Activated T-helper 9 cell treated with anti-CD3 and anti-CD28 coated beads, Interleukin-2, amount 50 U/mL, for 16 hours (primary cell): ENCODE measurements at regions not wholly inside any gene's neighbourhood (a gene's known extent, or its start where the extent isn't known, plus 50 kb on each side); places are given as distances from the start of the nearest gene placed in this dataset.

Source experiments
- DNase-seq: peaks from one replicate; pipeline ENCODE4 v3.0.0-alpha.2; 2020; ENCODE audit warnings: low read depth

GRCh38 chrX:121102101-121102500, 54.7 kb downstream of the GLUD2 start:
- DNase-seq: no peak

DNA sequence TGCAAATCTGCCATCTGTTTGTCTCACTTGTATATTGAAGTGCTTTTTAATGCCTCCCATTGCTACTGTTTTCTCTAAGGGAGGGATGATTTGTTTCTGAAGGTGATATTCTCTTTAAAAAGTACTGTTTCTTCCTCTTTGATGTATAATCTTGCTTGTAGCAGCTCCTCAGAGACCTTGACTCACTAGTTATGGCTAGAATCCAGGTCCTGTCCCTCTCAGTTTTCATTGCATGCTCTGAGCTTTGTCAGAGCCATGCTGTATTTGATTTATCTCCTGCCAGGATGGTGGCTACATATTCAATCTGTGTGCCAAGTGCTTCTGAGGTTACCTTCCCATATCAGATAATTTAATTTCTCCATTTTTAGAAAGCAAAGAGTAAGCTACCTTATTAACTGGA, 56.0 kb downstream of the GLUD2 start:
- no peak for DNase-seq

GRCh38 chrX:121106484-121107235, 59.2 kb downstream of the GLUD2 start:
- no peak for DNase-seq

DNA sequence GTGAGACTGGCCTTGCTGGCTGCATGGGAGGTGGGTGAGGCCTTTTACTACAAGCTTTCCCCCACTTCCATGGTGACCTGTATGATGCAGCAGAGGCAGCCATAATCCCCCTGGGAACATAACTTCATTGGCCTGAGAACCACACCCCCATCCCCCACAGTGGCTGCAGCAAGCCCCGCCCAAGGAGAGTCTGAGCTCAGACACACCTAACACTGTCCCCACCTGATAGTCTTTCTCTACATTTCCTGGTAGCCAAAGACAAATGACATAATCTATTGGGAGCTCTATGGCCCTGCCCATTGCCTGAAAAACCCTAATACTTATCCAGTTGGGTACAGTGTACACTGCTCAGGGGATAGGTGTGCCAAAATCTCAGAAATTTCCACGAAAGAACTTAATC, 62.6 kb downstream of the GLUD2 start:
- no peak for DNase-seq

DNA sequence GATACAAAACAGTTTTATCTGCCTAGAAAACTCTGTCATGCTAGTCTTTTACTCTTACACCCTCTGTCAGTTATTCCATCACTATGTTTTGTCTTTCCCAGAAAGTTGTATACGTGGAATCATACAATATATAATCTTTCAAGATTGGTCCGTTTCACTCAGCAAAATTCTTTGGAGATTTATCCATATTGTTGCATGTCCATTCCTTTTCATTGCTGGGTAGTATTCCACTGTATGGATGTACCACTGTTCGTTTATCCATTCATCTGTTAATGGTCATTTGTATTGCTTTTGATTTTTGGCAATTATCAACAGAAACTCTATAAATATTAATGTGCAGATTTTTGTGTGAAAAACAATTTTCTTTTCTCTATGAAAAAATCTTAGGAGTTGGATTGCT, 63.1 kb downstream of the GLUD2 start:
- DNase-seq: no peak

DNA sequence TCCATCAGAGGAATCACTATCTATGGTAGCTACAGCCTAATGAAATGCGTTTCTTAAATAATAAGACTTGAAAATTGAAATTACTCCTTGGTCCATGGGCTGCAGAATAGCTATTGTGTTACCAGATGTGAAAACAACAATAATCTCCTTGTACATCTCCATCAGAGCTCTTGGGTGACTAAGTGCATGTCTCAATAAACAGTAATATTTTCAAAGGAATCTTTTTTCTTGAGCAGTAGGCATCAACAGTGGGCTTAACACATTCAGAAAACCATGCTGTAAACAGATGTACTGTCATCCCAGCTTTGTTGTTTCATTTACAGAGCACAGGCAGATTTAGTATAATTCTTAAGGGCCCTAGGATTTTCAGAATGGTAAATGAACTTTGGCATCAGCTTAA, 67.3 kb downstream of the GLUD2 start:
- DNase-seq: no peak

DNA sequence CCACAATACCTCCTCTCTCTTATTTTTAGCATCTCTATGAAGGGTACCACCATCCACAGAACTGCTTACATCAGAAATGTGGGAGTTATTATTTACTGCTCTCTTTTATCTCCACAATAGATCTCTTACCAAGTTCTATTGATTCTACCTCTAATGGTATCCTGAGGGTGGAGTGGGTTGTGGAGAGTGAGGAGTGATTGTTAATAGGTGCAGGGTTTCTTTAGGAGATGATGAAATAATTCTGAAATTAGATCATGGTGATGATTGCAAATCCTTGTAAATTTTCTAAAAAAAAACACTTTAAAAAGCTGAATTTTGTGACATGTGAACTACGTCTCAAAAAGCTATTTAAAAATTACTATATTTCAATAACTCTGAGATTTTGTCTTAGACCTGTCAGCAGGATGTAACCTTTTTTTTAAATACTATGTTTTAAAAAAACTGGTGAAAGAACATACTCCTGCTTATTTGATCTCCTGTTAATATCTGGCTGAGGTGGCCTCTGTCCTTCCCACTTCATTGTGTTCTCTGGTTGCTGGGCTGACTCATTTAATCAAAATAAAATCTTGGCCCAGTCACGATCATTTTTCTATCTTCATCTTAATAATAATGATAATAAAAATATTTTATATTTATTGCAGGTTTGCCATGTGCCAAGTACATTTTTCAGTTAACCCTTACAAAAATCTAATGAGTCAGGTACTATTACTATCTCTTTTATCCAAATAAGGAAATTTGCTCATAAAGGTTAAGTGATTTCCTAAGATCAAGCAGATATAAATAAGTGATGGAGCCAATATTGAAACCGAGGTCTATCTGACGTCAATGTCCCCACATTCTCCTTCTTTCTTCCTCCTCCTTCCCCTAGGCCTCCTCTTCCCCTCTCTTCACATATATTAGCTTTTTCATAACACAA, 73.5 kb downstream of the GLUD2 start:
- no peak for DNase-seq

DNA sequence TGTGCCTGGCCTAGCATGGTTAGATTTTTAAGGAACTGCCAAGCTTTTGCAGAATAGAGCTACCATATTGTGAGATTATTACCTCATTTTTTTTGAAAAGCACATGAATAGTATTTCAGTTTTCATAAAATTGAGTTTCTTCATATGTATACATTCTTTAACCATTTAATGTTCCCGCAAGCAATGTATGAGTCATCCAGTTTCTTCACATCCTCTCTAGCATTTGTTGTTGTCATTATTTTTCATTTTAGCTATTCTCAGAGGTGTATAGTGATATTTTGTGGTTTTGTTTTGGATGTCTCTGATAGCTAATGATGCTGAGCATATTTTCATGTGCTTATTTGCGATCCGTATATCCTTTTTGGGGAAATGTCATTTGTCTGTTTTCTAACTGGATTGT, 74.9 kb downstream of the GLUD2 start:
- no peak for DNase-seq

DNA sequence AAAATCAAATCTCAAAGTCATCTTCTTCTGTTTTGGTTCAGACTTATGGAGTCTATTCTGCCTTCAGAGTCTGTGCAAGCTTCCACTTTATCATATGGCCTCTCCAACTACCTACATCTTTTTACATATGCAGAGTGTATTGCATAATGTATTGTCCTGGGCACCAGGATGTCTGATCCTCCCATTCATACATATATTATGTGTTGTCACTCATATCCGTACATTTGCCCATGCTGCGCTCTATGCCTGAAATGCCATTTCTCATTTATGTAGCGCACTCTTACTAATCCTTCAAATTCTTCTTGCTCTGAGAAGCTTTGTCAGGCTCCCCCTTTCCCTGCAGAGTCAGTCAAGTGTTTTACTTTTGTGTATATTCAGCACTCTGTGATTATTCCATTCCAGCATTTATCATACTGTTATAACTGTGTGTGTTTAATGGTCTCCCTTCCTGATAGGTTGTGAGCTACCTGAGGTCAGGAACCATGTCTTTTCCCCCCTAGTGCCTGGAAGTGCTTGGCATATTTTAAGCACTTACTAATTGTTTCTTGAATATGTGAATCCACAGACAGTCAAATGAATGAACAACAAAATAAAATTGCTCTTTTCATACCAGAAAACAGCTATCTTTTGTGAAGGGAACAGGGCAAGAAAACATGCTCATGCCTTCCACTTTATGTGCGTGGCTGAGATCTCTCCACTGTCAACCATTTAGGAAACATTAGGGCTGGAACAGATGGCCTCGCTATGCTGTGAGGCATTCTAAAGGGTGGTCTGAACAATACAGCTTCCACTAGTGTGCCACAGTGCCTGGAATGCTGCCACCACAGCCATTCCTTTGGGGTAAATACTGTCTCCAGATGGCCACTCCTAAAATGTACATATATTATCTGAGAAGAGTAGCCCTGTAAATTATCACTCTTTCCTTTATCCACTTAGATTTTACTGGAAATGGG, 81.8 kb downstream of the GLUD2 start:
- no peak for DNase-seq

DNA sequence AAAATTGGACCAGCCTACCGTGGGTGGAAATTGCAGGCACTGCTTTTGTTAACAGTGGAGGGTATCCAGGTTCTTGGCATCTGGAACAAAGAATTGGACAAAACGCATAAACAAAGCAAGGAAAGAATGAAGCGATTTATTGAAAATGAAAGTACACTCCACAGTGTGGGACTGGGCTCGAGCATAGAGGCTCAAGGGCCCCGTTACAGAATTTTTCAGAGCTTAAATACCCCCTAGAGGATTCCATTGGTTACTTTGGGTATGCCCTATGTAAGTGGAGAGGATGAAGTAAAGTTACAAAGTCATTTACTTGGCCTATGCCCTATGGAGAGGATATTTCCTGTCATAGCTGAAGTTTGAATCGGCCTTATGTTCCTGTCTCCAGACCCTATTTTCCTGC, 85.3 kb downstream of the GLUD2 start:
- no peak for DNase-seq

DNA sequence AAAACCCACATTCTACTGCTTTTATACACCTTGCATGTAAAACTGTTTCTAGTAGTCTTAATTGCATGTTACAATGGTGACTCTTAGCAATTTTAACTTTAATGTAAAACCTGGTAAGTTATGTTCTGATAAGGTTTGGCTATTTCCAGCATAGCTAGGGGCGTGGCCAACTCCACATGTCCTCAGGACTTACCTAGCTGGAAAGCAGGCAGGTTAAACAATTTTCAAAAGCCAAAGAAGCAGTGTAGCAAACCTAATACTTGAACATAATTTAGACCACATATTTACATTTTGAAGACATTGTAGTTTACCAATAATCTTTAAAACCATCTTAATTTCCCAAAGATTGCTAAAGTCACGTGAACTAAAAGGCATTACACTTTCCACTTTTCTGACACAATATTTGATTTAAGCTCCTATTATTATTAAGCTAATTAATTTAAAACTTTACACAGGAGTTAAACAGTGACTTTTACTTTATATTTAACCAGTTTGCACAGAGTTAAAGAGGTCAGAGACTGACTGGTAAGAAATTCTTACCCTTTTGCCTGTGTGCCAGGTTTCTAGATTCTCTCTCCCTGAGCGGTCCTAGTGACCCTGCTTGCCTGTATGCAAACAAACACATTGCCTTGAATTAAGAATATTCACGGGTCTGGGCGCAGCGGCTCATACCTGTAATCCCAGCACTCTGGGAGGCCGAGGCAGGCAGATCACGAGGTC, 88.2 kb downstream of the GLUD2 start:
- no peak for DNase-seq

DNA sequence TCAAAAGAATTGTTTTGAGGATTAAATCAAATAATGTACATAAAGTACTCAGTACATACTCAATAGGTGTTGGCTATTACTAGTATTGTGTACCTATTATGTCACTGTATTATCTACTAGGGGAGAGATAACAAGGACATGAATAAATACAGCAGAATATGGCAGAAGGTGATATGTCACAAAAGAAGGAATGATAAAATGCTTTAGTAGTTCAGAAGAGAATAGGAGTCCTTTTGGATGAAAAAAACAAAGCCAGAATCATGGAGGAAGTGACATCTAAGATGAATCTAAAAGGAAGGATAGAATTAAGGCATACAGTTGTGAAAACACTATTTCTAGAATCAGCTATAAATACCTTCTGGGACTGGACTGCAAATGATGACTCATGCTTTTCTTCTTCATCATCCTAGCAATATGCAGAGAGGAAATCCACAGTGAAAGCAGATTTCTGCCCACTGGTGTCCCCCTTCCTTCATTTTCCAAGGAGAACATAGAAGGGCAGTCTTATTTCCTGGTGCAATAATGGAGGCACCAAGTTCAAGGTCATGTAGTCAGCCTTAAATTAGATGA, 98.7 kb downstream of the GLUD2 start:
- DNase-seq: no peak

DNA sequence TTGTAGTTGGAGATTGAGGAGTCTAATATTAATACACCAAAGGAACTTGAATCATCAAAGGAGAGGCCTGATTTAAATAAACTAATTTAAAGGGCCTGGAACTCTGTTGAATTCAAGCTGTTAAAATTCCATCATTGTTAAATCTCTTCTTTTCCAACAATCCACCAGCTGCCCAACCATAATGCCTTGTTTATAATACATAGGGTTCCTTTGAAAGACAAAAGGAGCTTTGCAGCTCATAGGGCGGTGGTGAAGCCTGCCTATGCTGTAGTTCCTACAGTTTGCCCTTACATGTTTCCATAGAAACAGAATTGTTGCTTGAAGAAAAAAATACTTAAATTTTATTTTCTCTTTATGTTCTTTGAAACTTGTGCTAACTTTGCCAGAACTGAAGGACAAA, 102.8 kb downstream of the GLUD2 start:
- no peak for DNase-seq

DNA sequence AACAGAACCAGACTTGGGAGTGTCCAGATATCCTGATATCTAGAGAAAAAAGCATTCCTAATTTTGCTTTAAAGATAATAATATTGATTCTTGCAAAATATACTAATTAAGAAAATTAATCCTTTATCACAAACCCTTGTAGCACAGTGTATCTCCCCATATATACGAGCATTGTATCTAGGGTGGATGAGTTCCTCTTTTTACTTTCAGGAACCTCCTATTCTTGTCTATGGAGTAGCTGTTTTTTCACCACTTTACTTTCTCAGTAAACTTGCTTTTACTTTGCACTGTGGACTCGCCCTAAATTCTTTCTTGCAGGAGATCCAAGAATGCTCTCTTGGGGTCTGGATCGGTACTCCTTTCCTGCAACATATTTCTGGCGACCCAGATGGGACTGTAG, 103.9 kb downstream of the GLUD2 start:
- no peak for DNase-seq

DNA sequence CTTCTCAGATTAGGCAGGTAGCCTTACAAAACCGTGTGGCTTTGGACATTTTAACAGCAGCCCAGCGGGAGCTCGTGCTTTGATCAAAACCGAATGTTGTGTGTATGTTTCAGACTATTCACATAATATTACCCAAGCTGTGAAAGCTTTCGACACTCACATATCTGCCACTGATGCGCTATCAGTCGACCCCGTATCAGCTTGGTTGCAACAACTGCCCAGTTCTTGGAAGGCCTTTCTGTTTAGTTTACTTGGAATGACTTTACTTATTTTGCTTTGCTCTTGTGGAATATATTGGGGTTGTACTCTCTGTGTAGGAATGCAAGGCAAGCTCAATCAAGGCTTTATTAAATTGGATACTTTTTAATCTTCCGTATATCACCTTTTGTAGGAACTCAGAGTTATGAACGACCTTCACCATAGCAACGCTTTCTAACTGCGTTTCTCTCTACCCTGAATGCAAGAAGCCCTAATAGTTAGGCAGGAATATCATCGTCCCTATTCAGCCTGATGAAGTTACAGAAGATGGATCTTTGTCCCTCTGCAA, 107.5 kb downstream of the GLUD2 start:
- DNase-seq: no peak

DNA sequence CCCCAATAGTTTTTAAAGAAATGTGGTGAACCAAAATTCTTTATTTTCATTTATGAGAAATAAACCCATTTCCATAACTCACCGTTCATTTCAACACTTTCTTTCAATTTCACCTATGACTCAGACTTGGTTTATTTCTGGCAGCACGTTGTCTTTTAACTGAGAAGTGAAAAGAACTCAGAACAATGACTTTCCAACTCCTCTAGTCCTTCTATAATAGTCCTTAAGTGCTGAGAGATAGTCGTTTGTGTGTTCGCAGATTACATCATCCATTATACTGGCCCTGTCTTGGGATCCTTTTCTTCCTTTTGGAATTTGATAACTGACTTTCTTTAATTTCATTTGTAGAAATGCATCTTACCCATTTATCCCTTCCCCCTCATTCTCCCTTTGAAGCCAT, 113.6 kb downstream of the GLUD2 start:
- no peak for DNase-seq

GRCh38 chrX:121161501-121161933, 114.1 kb downstream of the GLUD2 start:
- no peak for DNase-seq

- no peak for DNase-seq
These were observed 116.0 kb downstream of the GLUD2 start for GRCh38 chrX:121163443-121163842.

GRCh38 chrX:121165930-121166359, 118.5 kb downstream of the GLUD2 start:
- no peak for DNase-seq

- no peak for DNase-seq
These were observed 122.0 kb downstream of the GLUD2 start for GRCh38 chrX:121169099-121170035.
